Hypothalamus (tissue), 51 donors: ENCODE measurements at regions not wholly inside any gene's neighbourhood (a gene's known extent, or its start where the extent isn't known, plus 50 kb on each side); places are given as distances from the start of the nearest gene placed in this dataset.

Experiments used
- DNase-seq, 51 donors: peaks; one replicate each; lab custom pipeline; 2025; lab: John Stamatoyannopoulos, UW

- DNase-seq, result no peak
These were observed 72.6 kb downstream of the TENT5C start for GRCh38 chr1:117678246-117678977.

- no peak for DNase-seq
These were observed 73.5 kb downstream of the TENT5C start for GRCh38 chr1:117679299-117679698.

GRCh38 chr1:117679868-117680267, 74.0 kb downstream of the TENT5C start:
- no peak for DNase-seq

- DNase-seq, result no peak
These were observed 74.6 kb downstream of the TENT5C start for GRCh38 chr1:117680316-117681002.

GRCh38 chr1:117681093-117681900, 75.4 kb downstream of the TENT5C start:
- no peak for DNase-seq

GRCh38 chr1:117681901-117682250, 76.0 kb downstream of the TENT5C start:
- no peak for DNase-seq

- DNase-seq, result no peak
These were observed 76.5 kb downstream of the TENT5C start for GRCh38 chr1:117682372-117682771.

GRCh38 chr1:117683571-117684285, 77.9 kb downstream of the TENT5C start:
- DNase-seq, result no peak

GRCh38 chr1:117685936-117686806, 80.3 kb downstream of the TENT5C start:
- no peak for DNase-seq

- no peak for DNase-seq
These were observed 81.1 kb downstream of the TENT5C start for GRCh38 chr1:117686907-117687306.

GRCh38 chr1:117689997-117690625, 84.3 kb downstream of the TENT5C start:
- DNase-seq, result no peak

- DNase-seq, result no peak
These were observed 86.1 kb downstream of the TENT5C start for GRCh38 chr1:117691942-117692341.

- no peak for DNase-seq
These were observed 88.7 kb downstream of the TENT5C start for GRCh38 chr1:117694543-117694942.

- DNase-seq, result peak in 4 of 51 donors; percentile 5 to 45 (median 12)
These were observed 90.1 kb downstream of the TENT5C start for GRCh38 chr1:117695796-117696490.

- DNase-seq, result no peak
These were observed 90.7 kb downstream of the TENT5C start for GRCh38 chr1:117696561-117696960.

GRCh38 chr1:117697220-117697781, 91.5 kb downstream of the TENT5C start:
- DNase-seq, result no peak

- no peak for DNase-seq
These were observed 92.7 kb downstream of the TENT5C start for GRCh38 chr1:117698398-117699160.

- DNase-seq, result no peak
These were observed 94.1 kb downstream of the TENT5C start for GRCh38 chr1:117699953-117700352.
